Endodermal cell (in vitro differentiated cells): ENCODE measurements at regions not wholly inside any gene's neighbourhood (a gene's known extent, or its start where the extent isn't known, plus 50 kb on each side); places are given as distances from the start of the nearest gene placed in this dataset.
A peak's percentile ranks its signal among the peaks of the same experiment; 100 is the strongest.

ENCODE experiments used
- DNase-seq: peaks from one replicate; pipeline ENCODE4 v3.0.0-alpha.2; 2017
- H3K27ac ChIP-seq: 2 replicates; pipeline ENCODE4 v1.5.1; 2013; ENCODE audit warnings: mild to moderate bottlenecking, low read depth, low read length, moderate library complexity
- H3K27me3 ChIP-seq: 2 replicates; pipeline ENCODE4 v1.6.1; 2013; ENCODE audit warnings: mild to moderate bottlenecking, low read length, moderate library complexity; ENCODE audit not compliant: insufficient read depth, control insufficient read depth, poor library complexity, severe bottlenecking
- H3K36me3 ChIP-seq: 2 replicates; pipeline ENCODE4 v1.7.0; 2013; ENCODE audit warnings: mild to moderate bottlenecking, low read length, moderate library complexity; ENCODE audit not compliant: control insufficient read depth, insufficient read depth
- H3K4me1 ChIP-seq: one replicate; pipeline ENCODE4 v1.7.0; 2013; ENCODE audit warnings: low read length; ENCODE audit not compliant: control insufficient read depth, insufficient read depth
- H3K4me3 ChIP-seq: 2 replicates; pipeline ENCODE4 v1.5.1; 2013; ENCODE audit warnings: mild to moderate bottlenecking, low read length, moderate library complexity
- H3K9ac ChIP-seq: 2 replicates; pipeline ENCODE4 v1.6.1; 2013; ENCODE audit warnings: mild to moderate bottlenecking, low read length, moderate library complexity; ENCODE audit not compliant: poor library complexity, severe bottlenecking; ENCODE audit errors: extremely low read depth
- H3K9me3 ChIP-seq: 2 replicates; pipeline ENCODE4 v1.6.1; 2013; ENCODE audit warnings: mild to moderate bottlenecking, low read length, moderate library complexity; ENCODE audit not compliant: control insufficient read depth
- H3K27ac Mint-ChIP-seq: 2 replicates; pipeline ENCODE4 v1.8.0; 2020; ENCODE audit warnings: mixed read lengths
- H3K27me3 Mint-ChIP-seq: 2 replicates; pipeline ENCODE4 v1.8.0; 2021; ENCODE audit warnings: mild to moderate bottlenecking, mixed read lengths; ENCODE audit not compliant: insufficient read depth
- H3K36me3 Mint-ChIP-seq: 2 replicates; pipeline ENCODE4 v1.8.0; 2020; ENCODE audit warnings: low read depth, mixed read lengths
- H3K4me1 Mint-ChIP-seq: 2 replicates; pipeline ENCODE4 v1.8.0; 2020; ENCODE audit warnings: mixed read lengths
- H3K4me3 Mint-ChIP-seq: 2 replicates; pipeline ENCODE4 v1.8.0; 2020; ENCODE audit warnings: mild to moderate bottlenecking, moderate library complexity, mixed read lengths
- H3K9me3 Mint-ChIP-seq: 2 replicates; pipeline ENCODE4 v1.8.0; 2020; ENCODE audit warnings: mild to moderate bottlenecking, mixed read lengths
- WGBS, 2 experiments: methylation state at CpG; one replicate each; pipeline versions ENCODE4 v1.1.5 to v1.1.7; 2013; ENCODE audit warnings: missing lambda C conversion rate in 2 of 2, mixed read lengths in 1 of 2; ENCODE audit not compliant: insufficient coverage in 1 of 2, insufficient read length in 1 of 2; 5-methylcytosine and 5-hydroxymethylcytosine counted together
- TF ChIP-seq, protein P1 (sequence below): fragments of 200-600 bp; sonication (generic); conservative IDR thresholded peaks from 2 replicates; pipeline ENCODE4 v1.5.0; 2021; ENCODE audit warnings: antibody characterized with exemption, mild to moderate bottlenecking

DNA sequence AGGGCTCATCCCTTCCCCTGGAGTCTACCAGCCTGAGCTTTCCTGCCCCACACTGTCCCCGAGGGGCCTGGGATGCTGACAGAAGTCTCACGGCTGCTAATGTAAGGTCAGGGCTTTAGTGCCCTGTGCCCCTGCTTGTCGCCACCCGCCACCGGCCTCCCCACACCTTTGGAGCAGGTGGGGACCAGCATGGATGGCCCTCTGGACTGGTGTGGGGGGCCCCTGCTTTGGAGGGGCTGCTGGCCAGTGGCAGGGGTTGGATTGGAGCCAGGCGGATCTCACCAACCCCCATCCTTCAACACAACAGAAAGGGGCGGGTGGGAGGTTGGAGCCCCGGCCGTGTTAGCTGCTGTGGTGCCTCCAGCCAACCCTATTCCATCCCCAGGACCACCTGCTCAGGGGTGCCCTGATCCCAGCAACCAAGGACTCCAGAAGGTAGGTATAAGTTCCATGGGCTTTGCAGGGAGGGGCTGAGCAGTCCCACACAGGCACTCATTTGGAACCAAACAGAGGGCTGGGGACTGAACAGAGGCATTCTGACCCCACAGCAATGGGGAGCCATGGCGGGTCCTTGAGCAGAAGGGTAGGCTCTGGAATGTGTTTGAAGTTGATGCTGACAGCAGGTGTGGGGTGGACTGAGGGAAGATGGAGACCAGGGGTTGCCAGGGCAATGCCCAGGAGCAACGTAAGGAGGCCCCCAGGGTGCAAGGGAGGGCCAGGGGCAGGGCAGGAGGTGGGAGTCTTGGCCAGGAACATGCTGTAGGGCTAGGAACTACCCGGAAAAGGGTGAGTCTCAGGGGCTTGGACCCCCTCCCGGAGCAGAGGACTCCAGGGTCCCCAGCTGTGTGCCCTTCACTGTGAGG lies 145.1 kb upstream of the C14orf180 start:
- Histone ChIP-seq H3K27ac (no peak overlapping the region), H3K4me1 (no peaks in the 10 kb centered on the region), H3K36me3 (no peaks in the 10 kb centered on the region), H3K27me3 (no peaks in the 10 kb centered on the region), H3K4me3 (no peak overlapping the region), H3K9me3 (no peaks in the 10 kb centered on the region), H3K9ac (no peak overlapping the region)
- 86 to 93% methylated on average over 5 to 13 of the region's 13 CpGs for WGBS, 2 experiments
- no peak overlapping the region for H3K27ac Mint-ChIP-seq
- TF ChIP-seq, protein P1, sequence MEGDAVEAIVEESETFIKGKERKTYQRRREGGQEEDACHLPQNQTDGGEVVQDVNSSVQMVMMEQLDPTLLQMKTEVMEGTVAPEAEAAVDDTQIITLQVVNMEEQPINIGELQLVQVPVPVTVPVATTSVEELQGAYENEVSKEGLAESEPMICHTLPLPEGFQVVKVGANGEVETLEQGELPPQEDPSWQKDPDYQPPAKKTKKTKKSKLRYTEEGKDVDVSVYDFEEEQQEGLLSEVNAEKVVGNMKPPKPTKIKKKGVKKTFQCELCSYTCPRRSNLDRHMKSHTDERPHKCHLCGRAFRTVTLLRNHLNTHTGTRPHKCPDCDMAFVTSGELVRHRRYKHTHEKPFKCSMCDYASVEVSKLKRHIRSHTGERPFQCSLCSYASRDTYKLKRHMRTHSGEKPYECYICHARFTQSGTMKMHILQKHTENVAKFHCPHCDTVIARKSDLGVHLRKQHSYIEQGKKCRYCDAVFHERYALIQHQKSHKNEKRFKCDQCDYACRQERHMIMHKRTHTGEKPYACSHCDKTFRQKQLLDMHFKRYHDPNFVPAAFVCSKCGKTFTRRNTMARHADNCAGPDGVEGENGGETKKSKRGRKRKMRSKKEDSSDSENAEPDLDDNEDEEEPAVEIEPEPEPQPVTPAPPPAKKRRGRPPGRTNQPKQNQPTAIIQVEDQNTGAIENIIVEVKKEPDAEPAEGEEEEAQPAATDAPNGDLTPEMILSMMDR: no peak
- H3K4me3 Mint-ChIP-seq: no peak overlapping the region
- DNase-seq: peak; percentile 43
- H3K9me3 Mint-ChIP-seq: no peaks in the 10 kb centered on the region
- no peaks in the 10 kb centered on the region for H3K27me3 Mint-ChIP-seq
- H3K36me3 Mint-ChIP-seq: no peaks in the 10 kb centered on the region
- H3K4me1 Mint-ChIP-seq: no peaks in the 10 kb centered on the region

DNA sequence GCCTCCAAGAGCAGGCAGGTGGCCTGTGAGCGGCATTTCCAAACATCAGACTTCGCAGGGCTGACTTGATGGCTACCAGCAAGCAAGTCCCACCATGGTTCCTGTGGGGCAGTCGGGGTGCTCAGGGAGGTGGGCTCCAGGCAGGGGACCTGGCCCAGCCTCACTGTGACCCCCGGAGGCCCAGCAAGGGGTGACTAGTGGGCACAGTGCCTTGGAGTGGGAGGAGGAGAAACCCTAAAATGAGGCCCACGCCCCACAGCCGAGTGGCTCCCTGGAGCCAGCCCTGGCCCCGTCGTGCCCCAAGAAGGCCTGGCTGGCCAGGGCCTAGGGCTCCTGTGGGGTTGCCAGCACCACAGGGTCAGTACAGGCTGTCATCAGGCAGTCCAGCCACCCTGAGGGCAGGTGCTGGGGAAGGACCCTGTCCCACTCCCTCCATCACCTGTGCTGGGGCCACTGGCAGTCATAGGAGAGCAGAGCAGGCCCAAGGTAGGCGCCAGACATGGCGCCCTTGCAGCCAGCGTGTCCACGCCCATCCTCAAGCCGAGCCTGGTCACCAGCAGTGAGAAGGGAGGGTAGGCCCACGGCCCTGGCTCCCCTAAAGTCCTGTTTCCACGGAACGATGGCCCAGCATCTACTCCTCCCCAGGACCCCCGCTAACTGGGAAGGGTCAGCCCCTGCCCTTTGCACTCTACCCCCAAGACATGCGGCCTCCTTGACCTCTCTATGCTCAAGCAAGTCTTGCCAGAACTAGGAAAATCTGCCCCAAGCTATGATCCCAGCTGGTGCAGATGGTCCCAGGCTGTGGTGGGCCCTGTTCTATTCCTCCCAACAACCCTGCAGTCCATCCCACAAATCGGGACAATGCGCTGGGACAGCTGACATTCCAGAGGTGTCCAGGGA lies 144.2 kb upstream of the C14orf180 start:
- H3K4me3 ChIP-seq: no peak overlapping the region
- no peak overlapping the region for H3K27ac ChIP-seq
- H3K27me3 ChIP-seq: no peaks in the 10 kb centered on the region
- peaks cover 2% of the 10 kb centered on the region for H3K27me3 Mint-ChIP-seq
- H3K36me3 Mint-ChIP-seq: no peaks in the 10 kb centered on the region
- no peaks in the 10 kb centered on the region for H3K4me1 Mint-ChIP-seq
- no peaks in the 10 kb centered on the region for H3K4me1 ChIP-seq
- no peak overlapping the region for H3K9ac ChIP-seq
- H3K27ac Mint-ChIP-seq: no peak overlapping the region
- 94 to 95% methylated on average over 6 to 20 of the region's 20 CpGs for WGBS, 2 experiments
- H3K4me3 Mint-ChIP-seq: no peak overlapping the region
- no peaks in the 10 kb centered on the region for H3K9me3 ChIP-seq
- H3K36me3 ChIP-seq: no peaks in the 10 kb centered on the region
- TF ChIP-seq, protein P1: no peak
- DNase-seq: no peak
- H3K9me3 Mint-ChIP-seq: no peaks in the 10 kb centered on the region

DNA sequence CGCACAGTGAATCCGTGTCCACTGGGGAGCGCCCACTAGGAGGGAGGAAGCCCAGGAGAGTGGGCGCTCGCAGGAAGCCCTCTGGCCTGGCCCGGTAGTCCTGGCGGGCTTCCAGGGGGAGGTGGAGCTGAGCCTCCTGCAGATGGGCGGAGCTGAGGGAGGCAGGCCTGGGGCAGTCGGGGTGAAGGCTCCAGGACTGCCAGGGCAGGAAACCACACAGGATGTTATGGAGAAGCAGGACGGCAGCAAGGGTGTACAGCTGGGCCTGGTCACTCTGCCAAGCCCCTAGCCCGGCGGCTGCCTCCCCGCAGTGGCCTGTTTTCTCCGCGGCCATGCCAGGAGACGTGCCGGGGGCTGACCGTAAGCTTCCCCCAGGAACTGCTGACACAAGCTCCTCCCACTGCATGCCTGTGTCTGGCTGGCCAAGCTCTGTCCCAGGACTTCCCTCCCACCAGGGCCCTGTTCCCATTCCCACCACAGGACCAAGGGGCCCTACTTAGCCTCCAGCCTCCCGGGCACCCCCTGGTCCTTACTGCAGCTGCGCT lies 143.4 kb upstream of the C14orf180 start:
- H3K36me3 Mint-ChIP-seq: no peaks in the 10 kb centered on the region
- Histone ChIP-seq H3K27ac (no peak overlapping the region), H3K9ac (no peak overlapping the region), H3K9me3 (no peaks in the 10 kb centered on the region), H3K4me1 (no peaks in the 10 kb centered on the region), H3K36me3 (no peaks in the 10 kb centered on the region), H3K27me3 (no peaks in the 10 kb centered on the region), H3K4me3 (no peak overlapping the region)
- no peak overlapping the region for H3K27ac Mint-ChIP-seq
- TF ChIP-seq, protein P1: no peak
- H3K27me3 Mint-ChIP-seq: peaks cover 2% of the 10 kb centered on the region
- DNase-seq: peak; percentile 77
- H3K4me1 Mint-ChIP-seq: no peaks in the 10 kb centered on the region
- WGBS, 2 experiments: 68 to 85% methylated on average over 11 to 20 of the region's 20 CpGs
- no peaks in the 10 kb centered on the region for H3K9me3 Mint-ChIP-seq
- H3K4me3 Mint-ChIP-seq: no peak overlapping the region
